COR-L47 (cell line): ENCODE measurements at regions not wholly inside any gene's neighbourhood (a gene's known extent, or its start where the extent isn't known, plus 50 kb on each side); places are given as distances from the start of the nearest gene placed in this dataset.
"Not testable (repeated sequence)": the region's sequence is repeated elsewhere in the genome, so short reads cannot be mapped to it uniquely, and the experiment has no call there.

Source experiments
- DNase-seq: peaks from one replicate; lab custom pipeline; 2025; lab: John Stamatoyannopoulos, UW

GRCh38 chr6:81340946-81341345 lies 411.5 kb downstream of the TENT5A start:
- DNase-seq: no peak

GRCh38 chr6:81331526-81331925 lies 421.0 kb downstream of the TENT5A start:
- no peak for DNase-seq

- no peak for DNase-seq
These were observed 423.8 kb downstream of the TENT5A start for GRCh38 chr6:81328700-81329099.

- no peak for DNase-seq
These were observed 425.5 kb downstream of the TENT5A start for GRCh38 chr6:81326881-81327561.

- DNase-seq: no peak
These were observed 442.7 kb downstream of the TENT5A start for GRCh38 chr6:81309811-81310210.

- no peak for DNase-seq
These were observed 443.8 kb downstream of the TENT5A start for GRCh38 chr6:81308577-81309279.

- no peak for DNase-seq
These were observed 444.7 kb downstream of the TENT5A start for GRCh38 chr6:81307651-81308214.

GRCh38 chr6:81304466-81304865 lies 448.0 kb downstream of the TENT5A start:
- DNase-seq: no peak

- DNase-seq: no peak
These were observed 451.5 kb downstream of the TENT5A start for GRCh38 chr6:81300961-81301360.

GRCh38 chr6:81298751-81299150 lies 453.7 kb downstream of the TENT5A start:
- no peak for DNase-seq

- DNase-seq: no peak
These were observed 457.2 kb downstream of the TENT5A start for GRCh38 chr6:81295310-81295709.

GRCh38 chr6:81293896-81294295 lies 458.6 kb downstream of the TENT5A start:
- no peak for DNase-seq

- DNase-seq: no peak
These were observed 463.3 kb downstream of the TENT5A start for GRCh38 chr6:81289229-81289628.

- no peak for DNase-seq
These were observed 487.4 kb downstream of the TENT5A start for GRCh38 chr6:81265106-81265505.

GRCh38 chr6:81263531-81264168 lies 488.8 kb downstream of the TENT5A start:
- no peak for DNase-seq

GRCh38 chr6:81262656-81263055 lies 489.8 kb downstream of the TENT5A start:
- no peak for DNase-seq

GRCh38 chr6:81256223-81256622 lies 496.3 kb downstream of the TENT5A start:
- not testable (repeated sequence) for DNase-seq

- no peak for DNase-seq
These were observed 498.7 kb downstream of the TENT5A start for GRCh38 chr6:81253821-81254220.

- no peak for DNase-seq
These were observed 500.2 kb downstream of the TENT5A start for GRCh38 chr6:81252231-81252630.

- no peak for DNase-seq
These were observed 506.3 kb downstream of the TENT5A start for GRCh38 chr6:81246200-81246599.

- DNase-seq: no peak
These were observed 509.9 kb downstream of the TENT5A start for GRCh38 chr6:81242624-81243023.

- no peak for DNase-seq
These were observed 511.1 kb downstream of the TENT5A start for GRCh38 chr6:81241126-81242041.
